GM18505 (cell line): ENCODE measurements at regions not wholly inside any gene's neighbourhood (a gene's known extent, or its start where the extent isn't known, plus 50 kb on each side); places are given as distances from the start of the nearest gene placed in this dataset.

Source experiments
- ATAC-seq: cut with Tn5 transposase; IDR thresholded peaks from one replicate; pipeline ENCODE4 v1.9.1; 2021; ENCODE audit not compliant: unreplicated experiment
- POLR2A ChIP-seq: IDR thresholded peaks from 4 replicates; pipeline ENCODE4 v1.6.1; 2011; ENCODE audit warnings: borderline replicate concordance; ENCODE audit not compliant: insufficient read depth, insufficient read length; ENCODE audit errors: extremely low read depth

DNA sequence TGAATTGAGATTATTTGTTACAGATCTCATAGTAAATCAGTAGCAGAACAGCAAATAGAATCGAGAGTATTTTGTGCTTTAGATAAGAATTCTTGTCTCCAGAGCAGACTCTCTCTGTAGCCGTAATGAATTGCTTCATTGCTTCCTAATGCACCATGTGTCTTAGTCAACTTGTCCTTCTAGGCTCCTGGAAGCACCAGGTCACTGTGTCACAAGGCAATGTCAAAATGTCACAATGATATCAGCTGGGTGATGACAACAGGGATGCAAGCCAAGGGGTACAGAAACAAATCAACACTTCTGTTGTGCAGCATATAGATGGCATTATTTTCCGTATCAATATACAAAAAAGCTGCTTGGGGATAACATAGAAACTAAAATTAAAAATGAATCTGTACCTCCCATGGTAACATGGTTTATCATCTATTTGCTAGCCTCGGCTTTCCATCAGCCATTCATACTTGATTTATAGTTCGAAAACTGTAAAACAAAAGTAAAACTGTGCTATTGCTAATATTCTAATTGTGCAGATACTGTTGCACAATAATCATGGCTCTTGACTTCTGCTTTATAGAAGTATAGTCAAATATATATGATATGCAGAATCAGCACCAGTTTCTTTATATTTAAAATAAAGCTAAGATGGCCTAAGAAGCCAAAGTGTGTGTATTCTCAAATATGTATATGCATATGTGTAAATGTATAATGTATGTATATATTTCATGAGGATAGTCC is 435.9 kb upstream of the TLE4 start:
- ATAC-seq: no peak
- TF ChIP-seq POLR2A: no peak

GRCh38 chr9:79140751-79141150 is 431.0 kb upstream of the TLE4 start:
- ATAC-seq: no peak
- TF ChIP-seq POLR2A: no peak

- ATAC-seq: no peak
- TF ChIP-seq POLR2A: no peak
Observed at GRCh38 chr9:79143211-79143610, 428.6 kb upstream of the TLE4 start.

- ATAC-seq: no peak
- TF ChIP-seq POLR2A: no peak
Observed at GRCh38 chr9:79145442-79145841, 426.3 kb upstream of the TLE4 start.

GRCh38 chr9:79149585-79149984 is 422.2 kb upstream of the TLE4 start:
- no peak for TF ChIP-seq POLR2A
- ATAC-seq: no peak

GRCh38 chr9:79151791-79152190 is 420.0 kb upstream of the TLE4 start:
- no peak for TF ChIP-seq POLR2A

GRCh38 chr9:79152306-79152705 is 419.5 kb upstream of the TLE4 start:
- no peak for TF ChIP-seq POLR2A
- ATAC-seq: no peak

More at GRCh38 chr9:79151791-79152190, 420.0 kb upstream of the TLE4 start:
- ATAC-seq: no peak

DNA sequence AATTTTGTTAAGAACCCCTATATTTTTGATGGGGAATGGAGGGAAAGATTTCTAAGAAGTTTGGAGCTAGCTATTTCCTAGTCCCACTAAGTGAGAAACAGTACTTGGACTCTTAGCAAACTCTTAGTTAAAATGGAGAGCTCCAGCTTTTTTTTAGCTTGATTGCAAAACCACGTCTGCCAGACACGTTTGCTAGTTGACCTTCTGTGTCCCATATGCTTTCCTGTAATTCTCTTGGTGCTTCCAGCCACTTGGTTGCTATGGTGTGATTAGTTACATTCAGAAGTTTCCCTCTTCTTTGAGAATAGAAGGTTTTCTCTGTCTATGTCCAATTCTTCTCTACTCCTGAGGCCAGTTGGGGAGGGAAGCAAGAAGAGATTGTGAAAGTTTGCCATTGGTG is 417.0 kb upstream of the TLE4 start:
- no peak for TF ChIP-seq POLR2A
- ATAC-seq: no peak

- ATAC-seq: no peak
- TF ChIP-seq POLR2A: no peak
Observed at GRCh38 chr9:79155308-79155707, 416.5 kb upstream of the TLE4 start.

GRCh38 chr9:79163544-79163943 is 408.2 kb upstream of the TLE4 start:
- no peak for TF ChIP-seq POLR2A
- no peak for ATAC-seq

DNA sequence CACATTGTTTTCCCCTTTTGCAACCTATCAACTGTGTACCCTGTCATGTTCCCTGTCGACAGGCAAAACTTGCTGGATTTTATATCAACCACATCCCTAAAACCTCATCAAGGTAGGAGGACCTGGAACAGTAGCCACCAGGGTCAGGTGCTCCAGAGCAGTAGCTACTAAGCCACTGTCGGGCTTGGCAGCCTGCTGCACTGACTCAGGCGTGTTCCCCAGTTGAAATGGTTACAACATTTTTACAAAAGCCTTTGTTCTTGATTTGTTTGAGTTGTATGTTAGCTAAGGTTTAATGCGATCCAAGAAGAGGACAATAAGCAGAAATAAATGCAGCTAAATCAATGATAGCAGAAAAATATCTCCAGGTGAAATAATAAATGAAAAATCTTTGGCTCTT is 407.4 kb upstream of the TLE4 start:
- TF ChIP-seq POLR2A: no peak
- no peak for ATAC-seq

GRCh38 chr9:79165020-79165780 is 406.6 kb upstream of the TLE4 start:
- ATAC-seq: no peak
- no peak for TF ChIP-seq POLR2A

DNA sequence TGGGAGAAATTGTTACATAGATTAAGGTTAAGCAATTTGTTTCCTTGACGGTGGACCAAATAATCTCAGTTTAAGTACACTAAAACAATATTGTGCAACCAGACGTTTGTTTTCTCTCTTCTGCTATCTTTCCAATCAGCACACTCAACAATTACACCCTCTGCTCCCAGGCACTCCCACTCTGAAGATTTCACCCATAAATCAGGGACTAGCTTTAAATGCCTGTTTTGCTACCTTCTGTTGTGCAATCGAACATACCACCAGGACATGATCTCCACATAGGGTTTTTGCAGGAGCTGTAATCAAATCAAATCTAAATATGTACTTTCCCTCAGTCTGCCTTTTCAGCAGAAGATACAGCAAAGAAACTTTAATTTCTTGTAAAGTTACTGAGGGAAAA is 405.8 kb upstream of the TLE4 start:
- ATAC-seq: no peak
- no peak for TF ChIP-seq POLR2A

- ATAC-seq: no peak
- no peak for TF ChIP-seq POLR2A
Observed at GRCh38 chr9:79170643-79171042, 401.1 kb upstream of the TLE4 start.
